H9 (cell line): ENCODE measurements at regions not wholly inside any gene's neighbourhood (a gene's known extent, or its start where the extent isn't known, plus 50 kb on each side); places are given as distances from the start of the nearest gene placed in this dataset.

ENCODE experiments used
- DNase-seq: peaks from one replicate; pipeline ENCODE4 v3.0.0-alpha.2; 2017
- H2AFZ ChIP-seq: one replicate; pipeline ENCODE4 v1.6.1; 2013; ENCODE audit warnings: mild to moderate bottlenecking, low read length, control low read depth, moderate library complexity
- H2AK5ac ChIP-seq: 2 replicates; pipeline ENCODE4 v1.6.1; 2013; ENCODE audit warnings: low read length, control low read depth, mixed read lengths; ENCODE audit not compliant: insufficient read length
- H2BK120ac ChIP-seq: one replicate; pipeline ENCODE4 v1.6.1; 2013; ENCODE audit warnings: low read depth, mild to moderate bottlenecking, low read length, control low read depth, inconsistent platforms; ENCODE audit not compliant: poor library complexity, severe bottlenecking
- H2BK12ac ChIP-seq: 2 replicates; pipeline ENCODE4 v1.6.1; 2013; ENCODE audit warnings: low read length, control low read depth, mixed read lengths, low read depth; ENCODE audit not compliant: insufficient read length
- H2BK15ac ChIP-seq: 2 replicates; pipeline ENCODE4 v1.6.1; 2013; ENCODE audit warnings: low read depth, low read length, control low read depth
- H2BK20ac ChIP-seq: one replicate; pipeline ENCODE4 v1.6.1; 2013; ENCODE audit warnings: low read depth, mild to moderate bottlenecking, low read length, control low read depth, inconsistent platforms; ENCODE audit not compliant: poor library complexity, severe bottlenecking
- H2BK5ac ChIP-seq: 2 replicates; pipeline ENCODE4 v1.6.1; 2013; ENCODE audit warnings: low read length, control low read depth, mixed read lengths; ENCODE audit not compliant: insufficient read length
- H3K14ac ChIP-seq: 2 replicates; pipeline ENCODE4 v1.6.1; 2013; ENCODE audit warnings: low read length, control low read depth; ENCODE audit not compliant: insufficient read depth
- H3K18ac ChIP-seq: 2 replicates; pipeline ENCODE4 v1.6.1; 2013; ENCODE audit warnings: low read depth, mild to moderate bottlenecking, mixed read lengths, low read length, control low read depth; ENCODE audit not compliant: insufficient read length
- H3K23ac ChIP-seq: 2 replicates; pipeline ENCODE4 v1.6.1; 2013; ENCODE audit warnings: low read length, control low read depth, mixed read lengths, low read depth; ENCODE audit not compliant: insufficient read length
- H3K23me2 ChIP-seq: 2 replicates; pipeline ENCODE4 v1.6.1; 2013; ENCODE audit warnings: low read depth, mild to moderate bottlenecking, mixed read lengths, low read length, control low read depth; ENCODE audit not compliant: insufficient read length, poor library complexity, severe bottlenecking
- H3K27ac ChIP-seq: 2 replicates; pipeline ENCODE4 v1.5.1; 2013; ENCODE audit warnings: low read length, control low read depth, mixed read lengths, low read depth; ENCODE audit not compliant: insufficient read length
- H3K27me3 ChIP-seq: 2 replicates; pipeline ENCODE4 v1.6.1; 2013; ENCODE audit warnings: low read length, control low read depth, inconsistent platforms; ENCODE audit not compliant: insufficient read depth
- H3K4ac ChIP-seq: 2 replicates; pipeline ENCODE4 v1.6.1; 2013; ENCODE audit warnings: low read depth, mild to moderate bottlenecking, control low read depth, inconsistent platforms, low read length, moderate library complexity
- H3K4me1 ChIP-seq: 2 replicates; pipeline ENCODE4 v1.6.1; 2013; ENCODE audit warnings: low read length, control low read depth, inconsistent platforms; ENCODE audit not compliant: insufficient read depth
- H3K4me2 ChIP-seq: 2 replicates; pipeline ENCODE4 v1.6.1; 2013; ENCODE audit warnings: low read length, control low read depth, mixed read lengths; ENCODE audit not compliant: insufficient read length, insufficient read depth
- H3K56ac ChIP-seq: 2 replicates; pipeline ENCODE4 v1.6.1; 2013; ENCODE audit warnings: low read depth, mild to moderate bottlenecking, mixed read lengths, low read length, control low read depth; ENCODE audit not compliant: insufficient read length
- H3K79me1 ChIP-seq: 2 replicates; pipeline ENCODE4 v1.6.1; 2013; ENCODE audit warnings: low read depth, mild to moderate bottlenecking, moderate library complexity, low read length, control low read depth, inconsistent platforms; ENCODE audit not compliant: insufficient read depth, poor library complexity, severe bottlenecking
- H3K79me2 ChIP-seq: 2 replicates; pipeline ENCODE4 v1.6.1; 2013; ENCODE audit warnings: low read length, control low read depth, inconsistent platforms; ENCODE audit not compliant: insufficient read depth
- H3K9ac ChIP-seq: 2 replicates; pipeline ENCODE4 v1.6.1; 2013; ENCODE audit warnings: low read length, control low read depth, mixed read lengths; ENCODE audit not compliant: insufficient read length; ENCODE audit errors: extremely low read depth
- H3K9me3 ChIP-seq: one replicate; pipeline ENCODE4 v1.6.1; 2013; ENCODE audit warnings: low read depth, low read length, inconsistent platforms; ENCODE audit not compliant: control insufficient read depth
- H3T11ph ChIP-seq: one replicate; pipeline ENCODE4 v1.6.1; 2013; ENCODE audit warnings: mild to moderate bottlenecking, low read length, control low read depth, inconsistent platforms
- H4K20me1 ChIP-seq: one replicate; pipeline ENCODE4 v1.6.1; 2013; ENCODE audit not compliant: control insufficient read depth, insufficient read length, insufficient read depth
- H4K5ac ChIP-seq: 2 replicates; pipeline ENCODE4 v1.6.1; 2013; ENCODE audit warnings: low read depth, mild to moderate bottlenecking, mixed read lengths, low read length, control low read depth; ENCODE audit not compliant: insufficient read length
- H4K8ac ChIP-seq: replicated peaks from 2 replicates; pipeline ENCODE4 v1.6.1; 2013; ENCODE audit warnings: low read length, control low read depth, mixed read lengths, low read depth; ENCODE audit not compliant: insufficient read length
- H4K91ac ChIP-seq: 2 replicates; pipeline ENCODE4 v1.6.1; 2013; ENCODE audit warnings: low read depth, mild to moderate bottlenecking, moderate library complexity, mixed read lengths, low read length, control low read depth; ENCODE audit not compliant: insufficient read length
- H3K27ac Mint-ChIP-seq, 3 experiments: 2 replicates in 2 of 3; 3 replicates in 1 of 3; pipeline ENCODE4 v1.8.0; 2020 to 2021; ENCODE audit warnings: mixed read lengths in 3 of 3, mild to moderate bottlenecking in 1 of 3, moderate library complexity in 1 of 3
- H3K27me3 Mint-ChIP-seq: 2 replicates; pipeline ENCODE4 v1.8.0; 2021; ENCODE audit warnings: low read depth, mild to moderate bottlenecking, moderate library complexity, mixed read lengths
- H3K36me3 Mint-ChIP-seq, 3 experiments: 2 replicates in 2 of 3; 3 replicates in 1 of 3; pipeline ENCODE4 v1.8.0; 2020 to 2021; ENCODE audit warnings: low read depth in 3 of 3, mixed read lengths in 3 of 3; ENCODE audit not compliant: insufficient read depth in 1 of 3
- H3K4me1 Mint-ChIP-seq, 2 experiments: 2 replicates each; pipeline ENCODE4 v1.8.0; 2020; ENCODE audit warnings: mixed read lengths in 2 of 2
- H3K4me3 Mint-ChIP-seq, 2 experiments: 2 replicates in 1 of 2; 3 replicates in 1 of 2; pipeline ENCODE4 v1.8.0; 2020 to 2021; ENCODE audit warnings: mild to moderate bottlenecking in 2 of 2, mixed read lengths in 2 of 2, moderate library complexity in 1 of 2
- H3K9me3 Mint-ChIP-seq, 2 experiments: 2 replicates in 1 of 2; 3 replicates in 1 of 2; pipeline ENCODE4 v1.8.0; 2020; ENCODE audit warnings: mild to moderate bottlenecking in 2 of 2, mixed read lengths in 2 of 2, moderate library complexity in 1 of 2
- CTCF ChIP-seq: fragments of 200-600 bp; sonication (generic); conservative IDR thresholded peaks from 3 replicates; pipeline ENCODE4 v1.8.0; 2021; ENCODE audit warnings: antibody characterized with exemption, mild to moderate bottlenecking
- WGBS: extraction: QIAGEN DNeasy Blood & Tissue Kit; methylation state at CpG from one replicate; pipeline ENCODE4 v1.1.7; 2013; ENCODE audit warnings: missing lambda C conversion rate, low lambda C conversion rate, mixed read lengths; ENCODE audit not compliant: insufficient read length; ENCODE audit errors: extremely low coverage; 5-methylcytosine and 5-hydroxymethylcytosine counted together

GRCh38 chr5:142204219-142204618, 95.6 kb downstream of the NDFIP1 start:
- Histone ChIP-seq H3K4me1 (peaks cover 2% of the 10 kb centered on the region; the same call in 1 of the 2 replicates), H3K23ac (no peak overlapping the region), H3K27me3 (no peaks in the 10 kb centered on the region), H4K91ac (no peak overlapping the region), H3K79me1 (no peaks in the 10 kb centered on the region), H3K9me3 (no peaks in the 10 kb centered on the region), H4K20me1 (no peaks in the 10 kb centered on the region), H3K9ac (no peak overlapping the region), H3K4ac (no peak overlapping the region), H3K23me2 (no peaks in the 10 kb centered on the region), H4K5ac (no peak overlapping the region), H2BK15ac (no peak overlapping the region), H2BK20ac (no peak overlapping the region), H2AK5ac (no peak overlapping the region), H3K18ac (no peak overlapping the region), H3K56ac (no peak overlapping the region), H3K14ac (no peak overlapping the region), H2BK5ac (no peak overlapping the region), H4K8ac (no peak overlapping the region), H2BK120ac (no peak overlapping the region), H2AFZ (no peak overlapping the region), H3T11ph (no peak overlapping the region), H3K4me2 (no peak overlapping the region), H3K79me2 (no peaks in the 10 kb centered on the region), H3K27ac (no peak overlapping the region), H2BK12ac (no peak overlapping the region)
- no CpG with 5 or more reads among the region's 4 CpGs for WGBS
- Mint-ChIP-seq H3K9me3 (no peaks in the 10 kb centered on the region), H3K27me3 (peaks cover under 1% of the 10 kb centered on the region; the same call in 1 of the 2 replicates), H3K4me3 (no peak overlapping the region), H3K27ac (peak overlapping the region in 1 of 3 experiments; percentile 25; a peak in 1 of 7 replicates), H3K36me3 (no peaks in the 10 kb centered on the region), H3K4me1 (peaks cover 32 to 33% of the 10 kb centered on the region in 2 experiments)
- DNase-seq = no peak
- no peak for TF ChIP-seq CTCF
